PC-9 (cell line): ENCODE measurements at regions not wholly inside any gene's neighbourhood (a gene's known extent, or its start where the extent isn't known, plus 50 kb on each side); places are given as distances from the start of the nearest gene placed in this dataset.

Source experiments
- CTCF ChIP-seq: fragments of 200-600 bp; sonication (generic); conservative IDR thresholded peaks from 2 replicates; pipeline ENCODE4 v1.6.1; 2017; ENCODE audit warnings: mixed run types, antibody characterized with exemption, mild to moderate bottlenecking, moderate library complexity
- EZH2 ChIP-seq: fragments of 200-600 bp; sonication (generic); IDR thresholded peaks from 2 replicates; pipeline ENCODE4 v1.8.0; 2017; ENCODE audit warnings: antibody characterized with exemption, low read depth

- TF ChIP-seq CTCF = no peak
- TF ChIP-seq EZH2 = no peak
Measured at GRCh38 chr5:112581811-112582320, 155.8 kb upstream of the APC start.
